Ishikawa (cell line): ENCODE measurements at regions not wholly inside any gene's neighbourhood (a gene's known extent, or its start where the extent isn't known, plus 50 kb on each side); places are given as distances from the start of the nearest gene placed in this dataset.

Experiments
- CEBPB ChIP-seq: IDR thresholded peaks from 2 replicates; pipeline ENCODE4 v1.6.1; 2012
- CREB1 ChIP-seq: IDR thresholded peaks from 2 replicates; pipeline ENCODE4 v1.6.1; 2012; ENCODE audit warnings: low read depth
- EGR1 ChIP-seq: IDR thresholded peaks from 2 replicates; pipeline ENCODE4 v1.6.1; 2012
- EP300 ChIP-seq: IDR thresholded peaks from 2 replicates; pipeline ENCODE4 v1.6.1; 2012; ENCODE audit warnings: borderline replicate concordance
- FOXM1 ChIP-seq: IDR thresholded peaks from 2 replicates; pipeline ENCODE4 v1.6.1; 2012; ENCODE audit warnings: low read depth, borderline replicate concordance
- MAX ChIP-seq: IDR thresholded peaks from 2 replicates; pipeline ENCODE4 v1.6.1; 2012
- NFIC ChIP-seq: IDR thresholded peaks from 2 replicates; pipeline ENCODE4 v1.6.1; 2012
- RAD21 ChIP-seq: IDR thresholded peaks from 2 replicates; pipeline ENCODE4 v1.6.1; 2012; ENCODE audit warnings: low read depth
- REST ChIP-seq: IDR thresholded peaks from 2 replicates; pipeline ENCODE4 v1.6.1; 2012; ENCODE audit warnings: low read depth, mild to moderate bottlenecking
- TAF1 ChIP-seq: IDR thresholded peaks from 2 replicates; pipeline ENCODE4 v1.6.1; 2012; ENCODE audit warnings: low read depth, mild to moderate bottlenecking
- TCF12 ChIP-seq: IDR thresholded peaks from 2 replicates; pipeline ENCODE4 v1.6.1; 2012; ENCODE audit warnings: low read depth
- TEAD4 ChIP-seq: IDR thresholded peaks from 2 replicates; pipeline ENCODE4 v1.6.1; 2012
- USF1 ChIP-seq: IDR thresholded peaks from 2 replicates; pipeline ENCODE4 v1.6.1; 2012
- YY1 ChIP-seq: IDR thresholded peaks from 2 replicates; pipeline ENCODE4 v1.6.1; 2012; ENCODE audit warnings: low read depth
- ZBTB7A ChIP-seq: IDR thresholded peaks from 2 replicates; pipeline ENCODE4 v1.6.1; 2012; ENCODE audit warnings: low read depth

GRCh38 chrX:88586317-88586716 lies 160.7 kb upstream of the CPXCR1 start:
- TF ChIP-seq CEBPB: no peak
- TF ChIP-seq MAX: no peak
- TF ChIP-seq EGR1: no peak
- TF ChIP-seq TCF12: no peak
- no peak for TF ChIP-seq REST
- no peak for TF ChIP-seq TAF1
- no peak for TF ChIP-seq FOXM1
- no peak for TF ChIP-seq TEAD4
- no peak for TF ChIP-seq USF1
- no peak for TF ChIP-seq CREB1
- TF ChIP-seq NFIC: no peak
- TF ChIP-seq EP300: no peak
- TF ChIP-seq RAD21: no peak

GRCh38 chrX:88603237-88603636 lies 143.8 kb upstream of the CPXCR1 start:
- no peak for TF ChIP-seq YY1
- TF ChIP-seq MAX: no peak
- TF ChIP-seq TCF12: no peak
- TF ChIP-seq USF1: no peak
- TF ChIP-seq TEAD4: no peak
- no peak for TF ChIP-seq RAD21
- no peak for TF ChIP-seq EGR1
- no peak for TF ChIP-seq CEBPB
- no peak for TF ChIP-seq ZBTB7A

GRCh38 chrX:88604433-88605221 lies 142.4 kb upstream of the CPXCR1 start:
- TF ChIP-seq RAD21 (no peak), TEAD4 (no peak), ZBTB7A (no peak), USF1 (no peak)

GRCh38 chrX:88605222-88605583 lies 141.8 kb upstream of the CPXCR1 start:
- no peak for TF ChIP-seq RAD21
- TF ChIP-seq MAX: no peak

- TF ChIP-seq RAD21: no peak
Measured at GRCh38 chrX:88612870-88613329, 134.1 kb upstream of the CPXCR1 start.

- TF ChIP-seq CREB1 (no peak), RAD21 (peak; percentile 63)
Measured at GRCh38 chrX:88613338-88613737, 133.7 kb upstream of the CPXCR1 start.

GRCh38 chrX:88621278-88621677 lies 125.7 kb upstream of the CPXCR1 start:
- TF ChIP-seq CEBPB (no peak), REST (no peak), ZBTB7A (no peak), FOXM1 (no peak), TEAD4 (no peak), RAD21 (no peak), EGR1 (no peak), YY1 (no peak), USF1 (no peak), CREB1 (no peak), EP300 (no peak), TAF1 (no peak), NFIC (no peak)
